ENCODE measurements at regions not wholly inside any gene's neighbourhood (a gene's known extent, or its start where the extent isn't known, plus 50 kb on each side); places are given as distances from the start of the nearest gene placed in this dataset.
"Not testable (repeated sequence)": the region's sequence is repeated elsewhere in the genome, so short reads cannot be mapped to it uniquely, and the experiment has no call there.

DNA sequence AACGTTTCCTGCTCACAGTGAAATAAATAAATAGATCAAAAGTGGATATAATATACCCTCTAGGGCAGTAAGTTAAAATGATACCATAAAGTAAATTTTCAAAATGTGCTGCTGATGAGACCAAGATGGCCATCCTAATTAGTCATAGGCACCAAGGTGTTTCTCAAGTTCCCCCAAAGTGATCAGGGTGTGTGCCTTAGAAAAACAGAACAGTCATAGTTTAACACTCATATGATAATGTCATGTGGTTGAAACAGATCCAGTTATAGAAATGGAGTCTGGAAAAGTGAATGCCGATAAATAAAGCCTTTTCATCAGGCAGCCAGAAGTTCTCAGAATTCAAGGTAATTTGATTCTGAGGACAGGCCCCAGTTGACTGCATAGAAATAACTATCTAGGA lies 161.5 kb upstream of the CDKN2B start:
- H3K27me3 Mint-ChIP-seq, result peaks cover 2% of the 10 kb centered on the region
- peaks cover 5% of the 10 kb centered on the region for H3K4me1 Mint-ChIP-seq (ENCODE audit: low read depth)
- no peaks in the 10 kb centered on the region for H3K9me3 Mint-ChIP-seq (ENCODE audit: low read depth)
- H3K27ac Mint-ChIP-seq, result no peak overlapping the region
- no peaks in the 10 kb centered on the region for H3K36me3 Mint-ChIP-seq
- no peak overlapping the region for H3K4me3 Mint-ChIP-seq

DNA sequence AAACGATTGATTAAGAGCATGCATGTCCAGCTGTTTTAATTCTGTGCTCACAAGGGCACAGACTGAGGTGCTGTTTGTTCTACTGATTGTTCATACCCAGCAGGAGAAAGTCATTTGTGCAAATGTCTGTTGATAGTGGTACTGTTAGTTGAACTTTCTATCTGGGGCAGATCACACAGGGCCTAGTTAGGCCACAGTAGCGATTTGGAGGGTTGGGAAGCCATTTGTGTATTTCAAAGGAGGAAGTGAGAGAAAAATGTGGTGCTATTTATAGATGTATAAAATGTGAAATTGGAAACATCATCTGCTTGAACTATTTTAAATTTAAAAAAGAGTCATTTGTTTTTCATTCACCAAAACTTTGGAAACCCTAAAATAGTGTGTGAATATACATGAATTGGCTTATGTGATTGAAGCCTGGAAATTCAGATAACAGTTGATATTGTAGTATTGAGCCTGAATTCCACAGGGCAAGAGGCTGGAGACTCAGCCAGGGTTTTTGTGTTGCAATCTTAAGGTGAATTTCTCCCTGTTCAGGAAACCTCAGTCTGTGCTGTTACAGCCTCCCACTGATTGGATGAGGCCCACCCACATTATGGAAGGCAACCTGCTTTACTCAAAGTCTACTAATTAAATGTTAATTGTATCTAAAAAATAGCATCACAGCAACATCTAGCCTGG lies 162.0 kb upstream of the CDKN2B start:
- no peak overlapping the region for H3K27ac Mint-ChIP-seq
- H3K27me3 Mint-ChIP-seq, result peaks cover 2% of the 10 kb centered on the region
- no peaks in the 10 kb centered on the region for H3K36me3 Mint-ChIP-seq
- H3K4me1 Mint-ChIP-seq (ENCODE audit: low read depth), result peaks cover 10% of the 10 kb centered on the region
- H3K4me3 Mint-ChIP-seq, result no peak overlapping the region
- H3K9me3 Mint-ChIP-seq (ENCODE audit: low read depth), result no peaks in the 10 kb centered on the region

DNA sequence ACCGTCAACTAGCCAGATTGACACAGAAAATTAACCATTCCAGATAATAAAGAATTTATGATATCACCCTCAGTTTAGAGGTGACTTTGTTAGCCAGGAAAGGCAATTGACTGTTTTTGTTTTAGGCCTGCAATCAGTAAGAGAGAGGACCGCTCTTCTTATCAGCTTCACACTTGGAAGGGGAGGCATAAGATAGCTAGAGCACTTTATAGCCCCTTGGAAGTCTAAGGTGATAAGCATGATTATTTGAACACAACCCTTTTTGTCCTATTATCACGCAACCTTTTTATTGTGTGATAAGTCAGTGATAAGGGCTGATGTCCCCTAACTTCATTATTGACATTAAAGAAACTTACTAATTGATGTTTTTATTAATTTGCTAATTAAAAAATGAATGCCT lies 162.6 kb upstream of the CDKN2B start:
- Mint-ChIP-seq H3K9me3 (ENCODE audit: low read depth) (no peaks in the 10 kb centered on the region), H3K4me1 (ENCODE audit: low read depth) (peaks cover 15% of the 10 kb centered on the region), H3K27ac (no peak overlapping the region), H3K36me3 (no peaks in the 10 kb centered on the region), H3K27me3 (peaks cover 2% of the 10 kb centered on the region), H3K4me3 (no peak overlapping the region)

DNA sequence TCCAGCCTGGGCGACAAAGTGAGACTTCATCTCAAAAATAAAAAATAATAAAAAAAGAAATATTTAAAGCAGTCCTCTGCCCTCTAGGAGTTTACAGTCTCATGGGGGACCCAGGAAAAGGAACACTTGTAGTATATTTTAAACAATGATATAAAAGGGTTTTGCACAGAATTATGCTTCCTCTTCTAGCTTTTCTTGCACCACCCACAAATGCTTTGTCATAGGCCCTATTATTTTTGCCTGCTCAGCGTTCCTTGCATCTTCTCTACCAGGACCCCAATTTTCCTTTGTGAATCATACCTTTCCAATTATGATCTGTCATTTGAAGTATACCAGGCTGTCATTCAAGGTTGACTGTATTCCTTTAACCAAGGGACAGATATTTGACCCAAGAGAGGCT lies 164.8 kb upstream of the CDKN2B start:
- Mint-ChIP-seq H3K4me3 (no peak overlapping the region), H3K27me3 (peaks cover 2% of the 10 kb centered on the region), H3K9me3 (ENCODE audit: low read depth) (no peaks in the 10 kb centered on the region), H3K36me3 (peaks cover 3% of the 10 kb centered on the region), H3K4me1 (ENCODE audit: low read depth) (peaks cover 15% of the 10 kb centered on the region), H3K27ac (no peak overlapping the region)

DNA sequence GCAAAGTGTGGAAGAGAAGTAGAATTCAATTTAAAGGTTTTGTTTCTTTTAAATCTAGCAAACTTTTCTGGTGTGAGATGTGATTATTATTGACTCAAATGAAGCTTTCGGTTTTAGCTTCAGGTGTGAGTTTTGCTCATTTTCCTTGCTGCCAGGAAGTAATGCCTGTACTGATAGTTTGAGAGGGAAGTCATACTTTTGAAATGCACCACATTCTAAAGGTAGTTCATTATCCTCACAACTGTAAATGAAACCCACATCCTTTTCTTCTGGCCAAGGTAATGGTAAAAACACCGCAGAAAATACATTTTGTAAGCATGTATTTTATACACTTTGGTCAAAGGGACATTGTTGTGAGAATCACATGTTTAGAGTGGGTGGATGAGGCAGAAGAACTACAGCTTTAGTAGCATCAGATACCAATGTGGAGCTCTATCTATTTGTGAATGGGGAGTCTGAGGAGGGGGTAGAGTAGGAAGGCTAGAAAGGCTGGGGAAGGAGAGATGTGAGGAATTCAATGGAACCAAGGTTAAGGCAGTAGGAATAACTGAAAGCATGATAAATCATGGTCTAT lies 167.0 kb upstream of the CDKN2B start:
- Mint-ChIP-seq H3K4me3 (no peak overlapping the region), H3K27me3 (peaks cover 4% of the 10 kb centered on the region), H3K4me1 (ENCODE audit: low read depth) (peaks cover 14% of the 10 kb centered on the region), H3K27ac (peak overlapping the region; percentile 36), H3K9me3 (ENCODE audit: low read depth) (no peaks in the 10 kb centered on the region), H3K36me3 (peaks cover 9% of the 10 kb centered on the region)

DNA sequence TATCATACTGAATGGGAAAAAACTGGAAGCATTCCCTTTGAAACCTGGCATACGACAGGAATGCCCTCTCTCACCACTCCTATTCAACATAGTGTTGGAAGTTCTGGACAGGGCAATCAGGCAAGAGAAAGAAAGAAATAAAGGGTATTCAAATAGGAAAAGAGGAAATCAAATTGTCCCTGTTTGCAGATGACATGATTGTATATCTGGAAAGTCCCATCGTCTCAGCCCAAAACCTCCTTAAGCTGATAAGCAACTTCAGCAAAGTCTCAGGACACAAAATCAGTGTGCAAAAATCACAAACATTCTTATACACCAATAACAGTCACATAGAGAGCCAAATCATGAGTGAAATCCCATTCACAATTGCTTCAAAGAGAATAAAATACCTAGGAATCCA lies 171.9 kb upstream of the CDKN2B start:
- H3K9me3 Mint-ChIP-seq (ENCODE audit: low read depth); H3K4me1 Mint-ChIP-seq (ENCODE audit: low read depth); H3K27ac Mint-ChIP-seq; H3K4me3 Mint-ChIP-seq; H3K27me3 Mint-ChIP-seq; H3K36me3 Mint-ChIP-seq: not testable (repeated sequence)

DNA sequence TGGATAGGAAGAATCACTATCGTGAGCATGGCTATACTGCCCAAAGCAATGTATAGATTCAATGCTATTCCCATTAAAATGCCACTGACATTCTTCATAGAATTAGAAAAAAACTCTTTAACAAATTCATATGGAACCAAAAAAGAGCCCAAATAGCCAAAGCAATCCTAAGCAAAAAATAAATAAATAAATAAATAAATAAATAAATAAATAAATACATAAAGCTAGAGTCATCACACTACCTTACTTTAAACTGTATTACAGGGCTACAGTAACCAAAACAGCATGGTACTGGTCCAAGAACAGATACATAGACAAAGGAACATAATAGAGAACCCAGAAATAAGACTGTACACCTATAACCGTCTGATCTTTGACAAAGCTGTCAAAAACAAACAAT lies 180.4 kb upstream of the CDKN2B start:
- no peaks in the 10 kb centered on the region for H3K27me3 Mint-ChIP-seq
- no peak overlapping the region for H3K27ac Mint-ChIP-seq
- no peak overlapping the region for H3K4me3 Mint-ChIP-seq
- H3K9me3 Mint-ChIP-seq (ENCODE audit: low read depth), result peaks cover 5% of the 10 kb centered on the region
- H3K36me3 Mint-ChIP-seq, result no peaks in the 10 kb centered on the region
- no peaks in the 10 kb centered on the region for H3K4me1 Mint-ChIP-seq (ENCODE audit: low read depth)

DNA sequence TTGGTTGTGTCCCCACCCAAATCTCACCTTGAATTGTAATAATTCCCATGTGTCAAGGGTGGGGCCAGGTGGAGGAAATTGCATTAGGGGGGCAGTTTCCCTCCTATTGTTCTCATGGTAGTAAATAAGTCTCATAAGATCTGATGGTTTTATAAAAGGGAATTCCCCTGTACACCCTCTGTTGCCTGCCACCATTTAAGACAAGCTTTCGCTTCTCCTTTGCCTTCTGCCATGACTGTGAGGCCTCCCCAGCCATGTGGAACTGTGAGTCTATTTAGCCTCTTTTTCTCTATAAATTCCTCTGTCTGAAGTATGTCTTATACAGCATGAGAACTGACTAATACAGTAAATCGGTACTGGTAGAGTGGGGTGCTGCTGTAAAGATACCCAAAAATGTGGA lies 187.9 kb upstream of the CDKN2B start:
- H3K27me3 Mint-ChIP-seq; H3K4me1 Mint-ChIP-seq (ENCODE audit: low read depth); H3K36me3 Mint-ChIP-seq; H3K27ac Mint-ChIP-seq; H3K9me3 Mint-ChIP-seq (ENCODE audit: low read depth); H3K4me3 Mint-ChIP-seq: not testable (repeated sequence)

DNA sequence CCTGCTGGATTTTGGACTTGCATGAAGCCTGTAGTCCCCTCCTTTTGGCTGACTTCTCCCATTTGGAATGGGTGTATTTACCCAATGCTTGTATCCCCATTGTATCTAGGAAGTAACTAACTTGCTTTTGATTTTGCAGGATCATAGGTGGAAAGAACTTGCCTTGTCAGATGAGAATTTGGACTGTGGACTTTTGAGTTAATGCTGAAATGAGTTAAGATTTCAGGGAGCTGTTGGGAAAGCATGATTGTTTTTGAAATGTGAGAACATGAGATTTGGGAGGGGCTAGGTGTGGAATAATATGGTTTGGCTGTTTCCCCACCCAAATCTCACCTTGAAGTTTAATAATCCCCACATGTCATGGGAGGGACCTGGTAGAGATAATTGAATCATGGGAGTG lies 189.6 kb upstream of the CDKN2B start:
- Mint-ChIP-seq H3K27me3 (peaks cover 2% of the 10 kb centered on the region), H3K9me3 (ENCODE audit: low read depth) (peaks cover under 1% of the 10 kb centered on the region), H3K4me3 (no peak overlapping the region), H3K36me3 (no peaks in the 10 kb centered on the region), H3K27ac (no peak overlapping the region), H3K4me1 (ENCODE audit: low read depth) (peaks cover 10% of the 10 kb centered on the region)

DNA sequence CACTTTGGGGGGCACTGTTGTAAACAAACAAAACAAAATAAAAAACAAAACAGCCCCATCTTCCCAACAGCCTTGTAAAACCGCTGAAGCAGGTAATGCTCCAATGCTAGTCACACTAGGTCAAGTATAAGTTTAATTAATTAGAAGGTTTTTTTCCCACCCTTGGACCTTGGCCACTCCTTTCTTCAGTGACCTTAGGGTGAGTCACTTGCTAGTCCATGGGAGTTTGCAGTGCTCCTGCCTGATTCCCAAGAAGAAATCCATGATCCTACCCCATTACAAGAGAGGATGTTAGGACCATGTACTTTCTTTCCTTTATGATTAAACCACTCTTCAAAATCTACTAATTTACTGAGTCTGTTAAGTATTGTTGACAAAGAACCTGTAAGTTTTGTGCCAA lies 192.2 kb upstream of the CDKN2B start:
- Mint-ChIP-seq H3K27ac (no peak overlapping the region), H3K27me3 (peaks cover 2% of the 10 kb centered on the region)

DNA sequence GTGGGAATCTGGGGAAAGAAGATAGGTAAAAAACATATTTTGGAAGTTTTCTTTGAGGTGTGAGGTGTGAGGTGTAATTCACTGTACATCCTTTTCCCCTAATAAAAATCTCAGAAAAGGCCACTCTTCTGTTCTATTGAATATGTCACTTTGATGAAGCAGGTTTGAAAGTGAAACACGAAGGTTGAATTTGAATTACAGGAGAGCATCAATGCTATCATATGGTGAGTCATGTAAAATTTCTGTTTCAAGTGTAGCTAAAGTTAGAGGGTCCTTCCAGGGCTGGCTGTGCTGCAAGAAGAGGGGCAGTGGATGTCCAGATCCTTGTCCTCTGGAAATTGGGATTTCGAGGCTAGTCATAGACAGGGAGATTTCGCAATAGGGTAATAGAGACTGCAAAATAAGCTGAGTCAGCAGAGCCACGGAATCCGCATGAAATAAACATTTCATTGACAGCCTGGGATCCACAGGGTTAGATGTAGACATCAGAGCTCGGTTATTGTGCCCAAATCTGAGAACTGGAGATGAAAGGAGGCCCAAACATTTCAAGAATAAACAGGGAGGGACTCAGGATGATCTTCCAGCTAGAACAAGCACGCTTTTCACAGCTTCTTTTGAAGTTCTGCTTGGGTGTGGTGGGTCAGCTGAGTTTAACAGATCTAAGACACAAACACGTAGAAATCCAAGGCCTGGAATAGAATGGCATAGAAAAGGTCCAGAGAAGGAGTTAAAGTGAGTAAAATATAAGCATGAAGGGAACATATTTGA lies 194.4 kb upstream of the CDKN2B start:
- Mint-ChIP-seq H3K4me3 (no peak overlapping the region), H3K27me3 (peaks cover 2% of the 10 kb centered on the region)

More for the DNA sequence above, 192.2 kb upstream of the CDKN2B start:
- Mint-ChIP-seq H3K4me3 (no peak overlapping the region), H3K9me3 (ENCODE audit: low read depth) (no peaks in the 10 kb centered on the region), H3K4me1 (ENCODE audit: low read depth) (peaks cover 13% of the 10 kb centered on the region), H3K36me3 (no peaks in the 10 kb centered on the region)

DNA sequence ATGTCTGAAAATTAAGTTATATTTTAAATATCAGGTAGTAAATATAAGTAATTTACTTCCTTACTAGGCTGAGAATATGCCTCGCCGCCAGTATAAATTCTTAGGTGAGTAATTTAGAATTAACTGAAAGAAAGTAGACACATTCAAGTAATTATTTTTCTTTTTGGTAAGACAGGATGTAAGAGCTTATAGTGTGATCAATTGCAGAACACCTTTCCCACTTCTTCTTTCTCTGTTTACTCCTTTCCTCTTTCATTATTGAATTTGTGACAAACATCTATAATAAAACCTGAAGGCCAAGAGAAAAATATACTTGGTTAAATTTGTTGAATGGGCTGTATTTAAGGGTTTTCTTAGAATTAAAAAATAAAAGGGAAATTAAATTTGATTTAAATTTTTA lies 195.1 kb upstream of the CDKN2B start:
- H3K27me3 Mint-ChIP-seq, result no peaks in the 10 kb centered on the region
- no peak overlapping the region for H3K4me3 Mint-ChIP-seq
- no peak overlapping the region for H3K27ac Mint-ChIP-seq
- peaks cover 22% of the 10 kb centered on the region for H3K4me1 Mint-ChIP-seq (ENCODE audit: low read depth)
- no peaks in the 10 kb centered on the region for H3K36me3 Mint-ChIP-seq
- no peaks in the 10 kb centered on the region for H3K9me3 Mint-ChIP-seq (ENCODE audit: low read depth)

More for the DNA sequence above, 194.4 kb upstream of the CDKN2B start:
- H3K36me3 Mint-ChIP-seq, result no peaks in the 10 kb centered on the region
- peaks cover 15% of the 10 kb centered on the region for H3K4me1 Mint-ChIP-seq (ENCODE audit: low read depth)
- H3K27ac Mint-ChIP-seq, result no peak overlapping the region
- H3K9me3 Mint-ChIP-seq (ENCODE audit: low read depth), result no peaks in the 10 kb centered on the region

DNA sequence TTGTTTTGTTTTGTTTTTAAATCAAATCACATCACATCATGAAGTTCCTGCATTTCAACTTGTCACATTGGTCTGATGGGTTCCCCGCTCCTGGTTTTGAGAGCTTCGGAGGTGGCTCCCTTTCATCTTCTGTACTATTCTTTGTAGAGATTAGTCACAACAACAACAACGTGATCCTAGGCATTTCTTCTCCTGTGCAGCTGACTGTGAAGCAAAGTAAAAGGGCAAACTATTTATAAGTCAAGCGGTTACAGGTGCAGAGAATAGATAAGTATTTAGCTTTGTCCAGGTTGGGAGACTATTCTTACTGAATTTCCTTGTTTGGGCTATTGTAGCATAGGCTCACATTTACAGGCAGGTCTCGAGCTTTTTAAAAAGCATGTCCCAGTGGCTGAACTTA lies 197.7 kb upstream of the CDKN2B start:
- H3K27me3 Mint-ChIP-seq, result no peaks in the 10 kb centered on the region
- H3K27ac Mint-ChIP-seq, result no peak overlapping the region
- no peaks in the 10 kb centered on the region for H3K9me3 Mint-ChIP-seq (ENCODE audit: low read depth)
- no peaks in the 10 kb centered on the region for H3K36me3 Mint-ChIP-seq
- peaks cover 36% of the 10 kb centered on the region for H3K4me1 Mint-ChIP-seq (ENCODE audit: low read depth)
- no peak overlapping the region for H3K4me3 Mint-ChIP-seq

DNA sequence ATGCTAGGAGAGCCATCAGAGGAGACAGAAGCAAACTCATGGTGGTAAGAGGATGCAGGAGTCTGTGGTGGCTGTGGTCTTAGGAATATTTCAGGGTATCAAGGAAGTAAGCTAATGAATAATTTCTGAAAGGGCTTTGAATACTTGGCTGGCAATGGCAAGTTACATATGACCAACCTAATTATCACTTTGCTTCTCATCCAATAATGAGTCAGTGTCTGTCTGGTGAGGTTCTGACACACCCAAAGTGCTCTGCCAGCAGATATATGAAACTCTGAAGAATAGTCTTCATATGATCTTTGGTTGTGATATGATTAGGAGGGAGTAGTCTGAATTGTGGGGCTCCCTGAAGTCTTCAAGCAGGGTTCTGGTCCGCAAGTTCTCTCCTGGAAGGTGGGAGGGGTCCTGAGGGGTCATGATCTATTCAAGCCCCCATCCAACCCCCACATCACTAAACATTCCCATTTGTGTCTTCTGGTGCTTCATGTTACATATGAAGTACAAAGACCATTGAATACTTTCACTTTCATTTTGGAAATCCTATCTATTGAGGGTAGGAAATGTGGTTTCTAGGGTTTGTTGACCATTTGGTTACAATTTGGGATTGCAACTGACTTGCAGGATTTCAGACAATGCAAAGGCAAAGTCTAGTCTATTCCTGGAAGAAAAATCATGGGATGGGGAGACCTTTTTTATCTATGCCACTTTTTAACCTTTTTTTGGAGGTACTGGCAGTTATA lies 199.9 kb upstream of the CDKN2B start:
- Mint-ChIP-seq H3K36me3 (no peaks in the 10 kb centered on the region), H3K4me3 (peak overlapping the region; percentile 18), H3K27ac (peak overlapping the region; percentile 59), H3K9me3 (ENCODE audit: low read depth) (no peaks in the 10 kb centered on the region), H3K4me1 (ENCODE audit: low read depth) (peaks cover 23% of the 10 kb centered on the region), H3K27me3 (no peaks in the 10 kb centered on the region)

DNA sequence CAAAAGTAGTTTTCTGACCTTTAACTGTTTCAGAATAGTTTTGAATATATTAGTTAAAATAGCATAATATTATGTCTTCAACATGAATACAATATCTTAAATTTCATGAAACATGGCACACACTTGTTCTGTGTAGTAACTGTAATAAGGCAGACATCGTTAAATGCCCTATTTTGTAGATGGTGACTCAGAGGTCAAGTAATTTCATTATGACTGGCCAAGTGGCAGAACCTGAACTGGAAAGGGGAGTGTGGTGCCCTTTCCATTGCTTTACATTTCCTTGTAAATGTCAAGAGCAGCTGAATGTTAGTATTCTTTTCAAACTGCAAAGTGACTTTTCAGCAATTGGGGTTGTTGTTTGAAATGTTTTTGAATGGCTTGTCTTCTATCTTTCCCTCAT lies 201.2 kb upstream of the CDKN2B start:
- Mint-ChIP-seq H3K4me1 (ENCODE audit: low read depth) (peaks cover 27% of the 10 kb centered on the region), H3K36me3 (no peaks in the 10 kb centered on the region), H3K27ac (no peak overlapping the region), H3K27me3 (no peaks in the 10 kb centered on the region), H3K9me3 (ENCODE audit: low read depth) (no peaks in the 10 kb centered on the region), H3K4me3 (no peak overlapping the region)
